ENCODE measurements at regions not wholly inside any gene's neighbourhood (a gene's known extent, or its start where the extent isn't known, plus 50 kb on each side); places are given as distances from the start of the nearest gene placed in this dataset.

DNA sequence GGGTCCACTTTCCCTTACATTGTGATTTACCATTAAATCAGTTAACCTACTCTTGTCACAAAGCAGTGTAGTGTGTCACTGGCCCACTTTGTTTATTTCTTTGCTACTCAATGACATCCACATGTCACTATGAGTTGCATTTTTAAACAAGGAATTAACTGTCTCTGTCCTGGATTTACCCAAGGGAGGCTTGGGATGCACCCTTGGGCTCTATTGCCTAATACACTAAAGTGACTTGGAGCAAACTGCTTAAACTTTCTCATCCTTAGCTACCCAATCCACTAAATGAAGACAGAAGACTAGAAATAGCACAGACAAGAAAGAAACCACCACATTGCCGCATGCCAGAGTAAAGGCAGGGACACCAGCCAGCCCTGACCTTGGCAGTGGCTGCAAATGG is 136.2 kb upstream of the TIAM1 start:
- intact Hi-C loops (cut with micrococcal nuclease) = no loop called here
- no peak overlapping the region for H3K27ac Mint-ChIP-seq

DNA sequence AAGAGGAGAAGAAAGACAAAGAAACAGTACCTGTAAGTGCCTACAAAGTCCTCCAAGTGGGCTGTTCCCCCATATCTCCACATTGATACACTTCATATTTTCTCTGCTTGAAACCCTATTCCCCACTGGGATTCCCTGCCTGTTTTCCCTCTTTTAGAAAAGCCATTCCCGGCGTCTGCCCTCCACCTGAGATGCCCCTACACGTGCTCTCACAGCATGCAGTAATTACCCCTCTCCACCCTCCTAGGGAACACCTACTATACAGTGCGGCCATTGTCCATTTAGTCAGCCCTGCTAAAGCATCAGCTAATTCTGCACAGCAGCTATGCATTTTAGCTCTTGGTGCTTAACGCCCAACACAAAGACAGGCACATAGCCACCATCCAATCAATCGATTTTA is 135.7 kb upstream of the TIAM1 start:
- Mint-ChIP-seq H3K27ac (no peak overlapping the region), H3K4me1 (ENCODE audit: low read depth) (no peaks in the 10 kb centered on the region), H3K36me3 (ENCODE audit: low read depth) (peaks cover 3% of the 10 kb centered on the region), H3K9me3 (peaks cover 18% of the 10 kb centered on the region), H3K4me3 (no peak overlapping the region), H3K27me3 (ENCODE audit: insufficient read depth) (peaks cover 13% of the 10 kb centered on the region)
- intact Hi-C loops (cut with micrococcal nuclease) = no loop called here
- DNase-seq (ENCODE audit: low spot score) = no peak

More for the DNA sequence above, 136.2 kb upstream of the TIAM1 start:
- no peak overlapping the region for H3K4me3 Mint-ChIP-seq
- peaks cover 7% of the 10 kb centered on the region for H3K36me3 Mint-ChIP-seq (ENCODE audit: low read depth)
- peaks cover 13% of the 10 kb centered on the region for H3K27me3 Mint-ChIP-seq (ENCODE audit: insufficient read depth)
- peaks cover 23% of the 10 kb centered on the region for H3K9me3 Mint-ChIP-seq
- no peak for DNase-seq (ENCODE audit: low spot score)
- no peaks in the 10 kb centered on the region for H3K4me1 Mint-ChIP-seq (ENCODE audit: low read depth)

DNA sequence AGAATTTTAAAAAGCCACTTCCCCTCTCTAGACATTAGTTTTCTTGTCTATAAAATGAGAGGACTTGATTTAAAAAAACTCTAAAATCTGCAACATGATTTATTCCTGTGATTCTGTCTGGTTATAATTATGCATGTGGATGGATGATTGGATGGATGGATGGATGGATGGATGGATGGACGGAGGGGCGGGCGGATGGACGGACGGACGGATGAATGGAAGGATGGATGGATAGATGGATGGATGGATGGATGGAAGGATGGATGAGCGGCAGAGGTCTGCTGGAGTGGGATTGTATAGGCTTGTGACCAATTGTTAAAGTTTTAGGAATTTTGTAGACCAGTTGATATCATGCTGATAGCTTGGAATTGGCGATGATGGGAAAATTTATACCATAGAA is 135.2 kb upstream of the TIAM1 start:
- peaks cover 13% of the 10 kb centered on the region for H3K27me3 Mint-ChIP-seq (ENCODE audit: insufficient read depth)
- H3K4me3 Mint-ChIP-seq = no peak overlapping the region
- no peak for DNase-seq (ENCODE audit: low spot score)
- intact Hi-C loops (cut with micrococcal nuclease) = no loop called here
- H3K9me3 Mint-ChIP-seq = peaks cover 14% of the 10 kb centered on the region
- H3K4me1 Mint-ChIP-seq (ENCODE audit: low read depth) = no peaks in the 10 kb centered on the region
- H3K36me3 Mint-ChIP-seq (ENCODE audit: low read depth) = peaks cover 2% of the 10 kb centered on the region
- no peak overlapping the region for H3K27ac Mint-ChIP-seq

DNA sequence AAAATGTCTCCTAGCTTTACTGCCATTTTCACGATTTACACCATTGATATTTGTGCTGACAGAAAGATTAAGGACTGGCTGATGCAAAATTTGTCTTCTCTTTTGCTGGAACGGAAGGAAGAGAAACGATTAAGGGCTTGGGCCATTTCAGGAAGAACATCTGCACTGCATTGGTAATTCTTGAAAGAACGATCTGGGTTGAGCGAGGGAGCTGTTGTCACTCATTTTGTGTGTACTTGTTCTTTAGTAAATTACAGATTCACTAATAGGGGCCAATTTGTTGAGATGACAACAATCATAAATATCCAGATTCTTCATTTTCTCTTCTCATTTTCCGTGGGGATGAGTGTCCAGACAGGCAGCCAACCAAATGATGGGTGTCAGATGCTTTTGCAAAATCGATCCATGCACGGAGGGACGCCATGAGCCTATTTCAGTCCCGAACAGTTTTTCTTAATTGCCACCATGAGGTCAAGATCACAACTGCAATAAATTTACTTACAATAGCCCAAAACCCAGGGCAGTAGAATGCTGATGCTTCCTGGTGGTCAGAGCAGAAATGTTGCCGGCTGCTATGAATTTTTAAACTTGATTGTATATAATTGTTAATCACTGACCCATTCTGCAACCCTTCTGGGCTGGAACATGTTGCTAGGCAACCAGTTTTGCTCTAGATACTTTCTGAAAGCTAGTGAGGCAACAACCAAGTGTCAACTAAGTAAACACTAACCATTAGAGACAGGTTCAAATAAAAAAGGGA is 132.4 kb upstream of the TIAM1 start:
- no peak overlapping the region for H3K27ac Mint-ChIP-seq
- H3K4me3 Mint-ChIP-seq = no peak overlapping the region
- peaks cover 6% of the 10 kb centered on the region for H3K9me3 Mint-ChIP-seq
- H3K4me1 Mint-ChIP-seq (ENCODE audit: low read depth) = no peaks in the 10 kb centered on the region
- peaks cover 13% of the 10 kb centered on the region for H3K27me3 Mint-ChIP-seq (ENCODE audit: insufficient read depth)
- H3K36me3 Mint-ChIP-seq (ENCODE audit: low read depth) = peaks cover 2% of the 10 kb centered on the region
- intact Hi-C loops (cut with micrococcal nuclease) = no loop called here
- DNase-seq (ENCODE audit: low spot score) = no peak

DNA sequence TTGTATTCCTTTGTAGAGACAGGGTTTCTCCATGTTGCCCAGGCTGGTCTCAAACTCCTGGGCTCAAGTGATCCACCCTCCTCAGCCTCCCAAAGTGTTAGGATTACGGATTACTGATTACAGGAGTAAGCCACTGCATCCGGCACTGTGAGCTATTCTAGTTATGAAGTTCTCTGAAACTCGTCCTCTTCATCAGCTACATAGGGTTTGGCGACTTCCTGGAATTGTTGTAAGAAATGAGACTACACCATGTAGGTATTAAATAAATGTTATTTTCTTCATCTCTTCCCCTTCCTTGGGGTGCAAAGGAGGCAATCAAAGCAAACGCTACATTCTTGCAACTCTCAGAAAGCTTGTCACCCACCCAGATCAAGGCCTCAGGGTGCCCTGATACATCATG is 131.2 kb upstream of the TIAM1 start:
- Mint-ChIP-seq H3K4me3 (no peak overlapping the region), H3K9me3 (no peaks in the 10 kb centered on the region), H3K4me1 (ENCODE audit: low read depth) (no peaks in the 10 kb centered on the region), H3K27ac (no peak overlapping the region), H3K27me3 (ENCODE audit: insufficient read depth) (peaks cover 13% of the 10 kb centered on the region), H3K36me3 (ENCODE audit: low read depth) (peaks cover 2% of the 10 kb centered on the region)
- intact Hi-C loops (cut with micrococcal nuclease) = no loop called here
- DNase-seq (ENCODE audit: low spot score) = no peak

DNA sequence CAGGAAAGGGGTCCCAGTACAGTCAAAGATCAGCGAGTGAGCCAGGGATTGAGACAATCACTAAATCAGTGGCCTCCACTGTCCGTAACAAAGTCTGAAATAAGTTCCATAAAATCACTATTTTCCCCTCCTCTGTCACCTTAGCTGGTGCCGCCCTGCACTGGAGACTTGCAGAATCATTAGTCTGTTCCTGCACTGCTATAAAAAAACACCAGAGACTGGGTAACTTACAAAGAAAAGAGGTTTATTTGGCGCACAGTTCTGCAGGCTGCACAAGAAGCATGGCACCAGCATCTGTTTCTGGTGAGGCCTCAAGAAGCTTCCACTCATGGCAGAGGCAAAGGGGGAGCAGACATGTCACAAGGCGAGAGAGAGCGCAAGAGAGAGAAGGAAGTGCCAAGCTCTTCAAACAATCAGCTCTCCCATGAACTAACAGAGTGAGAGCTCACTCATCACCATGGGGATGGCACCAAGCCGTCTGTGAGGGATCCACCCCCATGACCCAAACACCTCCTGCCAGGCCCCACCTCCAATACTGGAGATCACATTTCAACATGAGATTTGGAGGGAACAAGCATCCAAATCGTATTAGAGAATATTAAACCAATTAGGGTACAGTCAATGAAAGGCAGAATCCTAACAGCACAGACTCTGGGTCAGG is 129.8 kb upstream of the TIAM1 start:
- Mint-ChIP-seq H3K9me3 (no peaks in the 10 kb centered on the region), H3K4me1 (ENCODE audit: low read depth) (no peaks in the 10 kb centered on the region), H3K36me3 (ENCODE audit: low read depth) (peaks cover 2% of the 10 kb centered on the region), H3K27ac (no peak overlapping the region), H3K4me3 (no peak overlapping the region), H3K27me3 (ENCODE audit: insufficient read depth) (peaks cover 9% of the 10 kb centered on the region)
- intact Hi-C loops (cut with micrococcal nuclease) = no loop called here
- DNase-seq (ENCODE audit: low spot score) = no peak

DNA sequence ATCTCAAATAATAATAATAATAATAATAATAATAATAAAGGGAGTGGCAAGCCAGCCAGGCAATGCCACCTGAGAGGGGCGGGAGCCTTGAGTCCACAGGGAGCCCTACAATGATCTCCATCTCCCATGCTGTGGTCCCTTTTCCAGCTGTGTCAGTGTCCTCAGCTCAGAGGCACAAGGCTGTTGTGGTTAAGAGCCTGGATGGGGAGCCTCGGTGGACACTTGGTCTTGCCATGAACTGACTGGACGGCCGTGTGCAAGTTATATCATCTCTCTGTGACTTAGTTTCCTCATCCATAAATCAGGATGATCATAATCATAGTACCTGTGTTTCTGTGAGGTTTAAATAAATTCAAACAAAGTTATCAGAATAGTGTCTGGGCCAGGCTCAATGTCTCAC is 127.8 kb upstream of the TIAM1 start:
- Mint-ChIP-seq H3K27ac (no peak overlapping the region), H3K27me3 (ENCODE audit: insufficient read depth) (peaks cover 3% of the 10 kb centered on the region), H3K4me1 (ENCODE audit: low read depth) (no peaks in the 10 kb centered on the region), H3K4me3 (no peak overlapping the region), H3K36me3 (ENCODE audit: low read depth) (peaks cover 2% of the 10 kb centered on the region), H3K9me3 (no peaks in the 10 kb centered on the region)
- DNase-seq (ENCODE audit: low spot score) = no peak
- intact Hi-C loops (cut with micrococcal nuclease) = no loop called here

DNA sequence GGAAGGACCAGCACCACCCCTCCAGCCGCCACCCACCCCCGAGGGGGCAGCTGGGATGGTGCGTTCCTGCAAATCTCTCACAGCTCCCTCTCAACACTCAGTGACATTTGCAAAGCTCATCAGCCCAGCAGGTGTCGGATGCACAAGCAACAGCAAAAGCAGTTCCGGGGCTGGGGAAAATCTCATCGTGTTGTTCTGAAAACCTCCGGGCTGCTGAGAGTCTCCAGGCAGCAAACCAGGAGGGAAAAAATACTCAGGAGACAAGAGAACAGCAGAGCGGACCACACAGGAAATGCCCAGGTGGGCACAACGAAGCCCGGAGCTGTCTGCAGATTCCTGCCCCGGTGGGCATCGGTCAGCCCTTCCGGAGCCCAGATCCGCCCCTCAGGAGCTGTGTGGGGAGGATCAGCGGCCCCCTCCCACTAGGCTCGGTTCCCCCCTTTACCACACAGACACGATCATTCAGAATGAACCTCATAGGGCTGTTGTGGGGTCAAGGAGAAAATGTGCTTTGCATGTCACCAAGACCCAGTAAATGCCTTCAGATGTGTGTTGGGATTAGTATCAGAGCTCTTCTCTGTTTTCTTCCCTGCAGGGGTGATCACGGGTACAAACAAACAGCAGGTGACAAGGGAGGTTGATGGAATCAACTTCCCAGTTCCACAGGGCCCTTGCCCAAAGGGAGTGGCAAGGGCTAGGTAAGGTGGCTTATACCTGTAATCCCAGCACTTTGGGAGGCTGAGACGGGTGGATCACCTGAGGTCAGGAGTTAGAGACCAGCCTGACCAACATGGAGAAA is 127.0 kb upstream of the TIAM1 start:
- intact Hi-C loops (cut with micrococcal nuclease) = no loop called here
- Mint-ChIP-seq H3K27ac (no peak overlapping the region), H3K4me3 (no peak overlapping the region), H3K4me1 (ENCODE audit: low read depth) (no peaks in the 10 kb centered on the region), H3K9me3 (no peaks in the 10 kb centered on the region), H3K36me3 (ENCODE audit: low read depth) (no peaks in the 10 kb centered on the region), H3K27me3 (ENCODE audit: insufficient read depth) (no peaks in the 10 kb centered on the region)
- DNase-seq (ENCODE audit: low spot score) = no peak

DNA sequence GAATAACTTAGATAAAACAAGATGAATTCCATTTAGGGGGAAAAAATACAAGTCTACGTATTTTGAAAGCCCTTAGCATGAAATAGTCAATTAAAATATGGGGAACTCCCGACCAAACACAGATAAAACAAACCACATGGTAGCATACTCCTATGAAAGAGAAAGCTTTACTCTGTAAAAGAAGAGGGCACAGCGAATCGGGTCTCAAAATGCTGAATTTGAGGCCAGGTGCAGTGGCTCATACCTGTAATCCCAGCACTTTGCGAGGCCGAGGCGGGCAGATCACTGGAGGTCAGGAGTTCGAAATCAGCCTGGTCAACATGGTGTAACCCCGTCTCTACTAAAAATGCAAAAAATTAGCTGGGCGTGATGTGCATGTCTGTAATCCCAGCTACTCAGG is 116.9 kb upstream of the TIAM1 start:
- Mint-ChIP-seq H3K27ac (no peak overlapping the region), H3K4me3 (no peak overlapping the region), H3K4me1 (ENCODE audit: low read depth) (peaks cover 26% of the 10 kb centered on the region), H3K27me3 (ENCODE audit: insufficient read depth) (peaks cover 6% of the 10 kb centered on the region), H3K36me3 (ENCODE audit: low read depth) (no peaks in the 10 kb centered on the region), H3K9me3 (no peaks in the 10 kb centered on the region)
- DNase-seq (ENCODE audit: low spot score) = no peak
- intact Hi-C loops (cut with micrococcal nuclease) = no loop called here

DNA sequence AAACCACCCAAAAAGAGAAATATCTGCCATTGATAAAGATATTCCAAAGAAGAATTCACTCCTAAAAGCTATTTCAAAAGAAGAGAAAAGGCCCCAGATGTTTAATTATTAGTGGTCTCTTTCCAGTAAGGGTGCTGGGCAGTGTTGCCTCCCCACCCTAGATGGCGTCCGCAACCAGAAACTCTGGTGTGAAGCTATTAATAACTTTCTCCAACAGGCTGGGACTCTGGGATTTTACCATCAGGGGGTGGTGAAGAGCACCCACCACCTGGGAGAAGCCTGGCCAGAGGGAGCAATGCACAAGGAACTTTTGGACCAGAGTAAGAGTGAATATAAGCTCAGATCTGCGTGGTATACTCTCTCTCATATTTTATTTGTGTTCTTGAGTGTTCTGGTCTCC is 115.4 kb upstream of the TIAM1 start:
- intact Hi-C loops (cut with micrococcal nuclease) = no loop called here
- no peaks in the 10 kb centered on the region for H3K36me3 Mint-ChIP-seq (ENCODE audit: low read depth)
- H3K9me3 Mint-ChIP-seq = no peaks in the 10 kb centered on the region
- peaks cover 6% of the 10 kb centered on the region for H3K27me3 Mint-ChIP-seq (ENCODE audit: insufficient read depth)
- H3K4me1 Mint-ChIP-seq (ENCODE audit: low read depth) = peaks cover 26% of the 10 kb centered on the region
- DNase-seq (ENCODE audit: low spot score) = no peak
- no peak overlapping the region for H3K4me3 Mint-ChIP-seq
- no peak overlapping the region for H3K27ac Mint-ChIP-seq

DNA sequence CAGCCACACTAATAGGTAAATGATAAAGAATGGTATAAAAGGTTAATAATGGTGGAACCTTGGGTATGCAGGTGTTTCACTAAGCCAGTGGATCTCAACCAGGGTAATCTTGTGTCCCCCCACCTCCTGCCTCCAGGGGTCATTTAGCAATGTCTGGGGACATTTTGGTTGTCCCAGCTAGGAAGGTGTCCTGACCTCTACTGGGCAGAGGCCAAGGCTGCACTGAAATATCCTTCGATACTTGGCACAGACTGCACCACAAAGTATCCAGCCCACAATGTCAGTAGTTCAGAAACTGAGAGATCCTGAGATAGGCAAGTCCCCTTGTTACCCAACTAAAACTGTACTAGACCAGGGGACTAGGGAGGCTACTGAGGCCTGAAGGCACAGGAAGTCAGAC is 113.6 kb upstream of the TIAM1 start:
- H3K27ac Mint-ChIP-seq = no peak overlapping the region
- H3K27me3 Mint-ChIP-seq (ENCODE audit: insufficient read depth) = peaks cover 6% of the 10 kb centered on the region
- H3K4me3 Mint-ChIP-seq = no peak overlapping the region
- H3K4me1 Mint-ChIP-seq (ENCODE audit: low read depth) = peaks cover 26% of the 10 kb centered on the region
- peaks cover 3% of the 10 kb centered on the region for H3K9me3 Mint-ChIP-seq
- no peak for DNase-seq (ENCODE audit: low spot score)
- intact Hi-C loops (cut with micrococcal nuclease) = no loop called here
- peaks cover 3% of the 10 kb centered on the region for H3K36me3 Mint-ChIP-seq (ENCODE audit: low read depth)

DNA sequence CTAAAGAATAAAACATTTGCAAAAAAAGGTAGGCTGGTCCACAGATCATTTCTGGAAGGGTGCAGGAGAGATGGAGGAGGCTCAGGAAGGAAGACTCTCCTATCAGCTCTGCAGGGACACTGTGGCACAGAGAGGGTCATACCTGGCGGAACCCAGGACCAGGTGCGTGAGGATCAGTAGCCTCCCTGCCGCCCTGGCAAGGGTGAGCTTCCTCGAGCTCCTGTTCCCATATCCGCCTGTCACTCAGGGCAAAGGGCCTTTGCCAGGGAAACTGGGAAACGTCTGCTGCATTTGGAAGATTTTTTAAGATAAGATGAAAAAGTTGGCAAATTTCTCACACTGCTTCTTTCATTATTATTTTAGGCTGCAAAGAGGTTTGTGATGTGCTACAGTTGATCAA is 112.1 kb upstream of the TIAM1 start:
- Mint-ChIP-seq H3K4me1 (ENCODE audit: low read depth) (peaks cover 20% of the 10 kb centered on the region), H3K4me3 (no peak overlapping the region), H3K36me3 (ENCODE audit: low read depth) (peaks cover 10% of the 10 kb centered on the region), H3K27ac (no peak overlapping the region), H3K27me3 (ENCODE audit: insufficient read depth) (peaks cover 6% of the 10 kb centered on the region), H3K9me3 (peaks cover 5% of the 10 kb centered on the region)
- DNase-seq (ENCODE audit: low spot score) = no peak
- intact Hi-C loops (cut with micrococcal nuclease) = no loop called here

DNA sequence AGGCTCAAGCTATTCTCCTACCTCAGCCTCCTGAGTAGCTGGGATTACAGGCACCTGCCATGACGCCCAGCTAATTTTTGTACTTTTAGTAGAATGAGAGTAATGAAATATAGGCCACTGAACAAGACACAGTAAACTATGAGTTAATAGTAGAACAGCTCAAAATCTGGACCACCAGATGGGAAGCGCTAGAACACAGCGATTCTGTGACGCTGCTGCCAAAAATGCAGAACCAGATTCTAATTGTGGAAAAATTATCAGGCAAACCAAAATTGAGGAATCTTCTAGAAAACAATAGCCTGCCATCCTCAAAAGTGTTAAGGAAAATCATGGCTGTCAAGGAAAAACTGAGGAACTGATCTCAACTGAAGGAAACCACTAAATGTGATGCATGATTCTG is 111.4 kb upstream of the TIAM1 start:
- Mint-ChIP-seq H3K36me3 (ENCODE audit: low read depth) (peaks cover 10% of the 10 kb centered on the region), H3K4me3 (no peak overlapping the region), H3K27me3 (ENCODE audit: insufficient read depth) (peaks cover 7% of the 10 kb centered on the region), H3K9me3 (peaks cover 5% of the 10 kb centered on the region), H3K27ac (no peak overlapping the region), H3K4me1 (ENCODE audit: low read depth) (peaks cover 14% of the 10 kb centered on the region)
- no peak for DNase-seq (ENCODE audit: low spot score)
- intact Hi-C loops (cut with micrococcal nuclease) = no loop called here

Data from activated T-helper 1 cell treated with anti-CD3 and anti-CD28 coated beads, Interleukin-12 subunit alpha, Interleukin-12 subunit beta, Interleukin-2, Interleukin-4 antibody, amounts not matched to agents 30 ng/mL and 10 ng/mL and 1 ng/mL, durations not matched to agents 14 hours and 24 hours and 36 hours (primary cell).